ENCODE measurements at regions not wholly inside any gene's neighbourhood (a gene's known extent, or its start where the extent isn't known, plus 50 kb on each side); places are given as distances from the start of the nearest gene placed in this dataset.

DNA sequence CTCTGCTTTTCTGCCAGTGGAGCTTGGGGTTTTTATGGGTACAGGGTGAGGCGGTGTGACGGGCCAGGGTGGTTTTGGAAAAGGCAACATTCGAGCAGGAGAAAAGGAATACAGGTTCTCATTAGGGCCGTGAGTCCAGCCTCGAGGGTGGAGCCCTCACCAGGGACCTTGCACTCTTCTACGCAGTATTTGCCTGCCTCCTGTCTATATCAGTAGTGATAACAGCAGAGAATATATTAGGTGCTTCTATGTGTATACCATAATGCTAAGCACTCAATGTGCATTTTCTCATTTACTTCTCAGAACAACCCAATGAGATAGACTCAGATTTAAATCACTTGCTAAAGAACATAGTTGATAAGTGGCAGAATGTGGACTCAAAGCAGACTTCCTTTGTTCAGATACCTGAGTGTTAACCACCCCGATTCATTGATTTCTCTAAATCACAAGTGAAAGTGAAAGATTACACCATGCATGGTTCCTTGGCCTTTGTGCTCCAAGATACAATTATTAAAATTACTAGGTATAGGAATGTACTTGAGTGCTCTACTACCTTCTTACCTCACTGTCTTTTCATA lies 403.9 kb downstream of the PCDH7 start:
- DNase-seq, result no peak

DNA sequence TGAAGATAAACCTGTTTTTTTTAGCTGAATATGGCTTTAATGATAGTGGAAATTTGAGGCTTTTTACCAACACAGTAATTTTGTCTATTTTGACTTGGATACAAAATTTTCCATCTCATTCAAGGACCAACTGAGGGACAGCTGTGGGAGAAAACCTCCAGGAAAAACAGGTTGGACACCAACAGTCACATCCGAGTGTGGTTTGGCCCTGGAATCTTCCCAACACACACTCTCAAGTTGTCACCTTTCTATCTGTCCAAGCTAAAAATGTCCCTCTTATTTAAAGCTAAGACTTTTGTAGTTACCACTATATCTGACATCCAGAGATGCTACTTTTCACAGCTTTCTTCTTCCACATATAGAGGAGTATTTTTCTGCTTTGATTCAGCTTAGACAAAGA lies 404.9 kb downstream of the PCDH7 start:
- DNase-seq, result no peak

DNA sequence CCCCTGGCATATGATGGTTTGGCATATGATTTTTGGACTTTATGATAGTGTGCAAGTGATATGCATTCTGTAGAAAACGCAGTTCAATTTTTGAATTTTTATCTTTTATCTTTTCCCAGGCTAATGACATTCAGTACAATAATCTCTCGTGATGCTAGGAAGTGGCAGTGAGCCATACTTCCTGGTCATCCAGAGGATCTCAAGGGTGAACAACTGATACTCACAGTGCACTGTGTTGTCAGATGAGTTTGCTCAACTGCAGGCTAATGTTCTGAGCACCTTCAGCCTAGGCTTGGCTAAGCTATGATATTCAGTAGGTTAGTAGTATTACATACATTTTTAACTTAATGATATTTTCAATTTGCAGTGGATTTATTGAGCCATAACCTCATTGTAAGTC lies 405.3 kb downstream of the PCDH7 start:
- DNase-seq, result no peak

DNA sequence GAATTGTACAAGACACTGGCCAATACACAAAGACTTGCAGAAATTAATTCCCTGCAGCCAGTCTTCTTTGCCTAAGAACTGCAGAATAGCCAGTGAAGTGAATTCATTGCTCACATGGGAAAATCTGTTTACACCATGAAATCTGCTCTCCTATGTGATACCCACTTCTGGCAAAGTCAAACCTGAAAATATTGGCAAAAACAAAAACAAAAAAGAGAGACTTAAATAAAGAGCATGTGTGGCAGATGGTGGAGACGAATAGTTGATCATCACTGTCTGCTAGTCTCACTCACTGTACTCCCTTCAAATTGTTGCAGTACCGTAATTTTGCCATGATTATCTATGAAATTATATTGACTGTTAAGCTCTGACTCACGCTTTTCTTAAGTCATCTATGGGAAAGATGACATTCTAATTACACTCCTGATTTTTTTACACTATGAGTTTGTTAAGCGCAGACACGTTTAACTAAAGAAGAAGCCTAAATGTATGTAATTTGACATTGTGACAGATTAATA lies 406.8 kb downstream of the PCDH7 start:
- no peak for DNase-seq

DNA sequence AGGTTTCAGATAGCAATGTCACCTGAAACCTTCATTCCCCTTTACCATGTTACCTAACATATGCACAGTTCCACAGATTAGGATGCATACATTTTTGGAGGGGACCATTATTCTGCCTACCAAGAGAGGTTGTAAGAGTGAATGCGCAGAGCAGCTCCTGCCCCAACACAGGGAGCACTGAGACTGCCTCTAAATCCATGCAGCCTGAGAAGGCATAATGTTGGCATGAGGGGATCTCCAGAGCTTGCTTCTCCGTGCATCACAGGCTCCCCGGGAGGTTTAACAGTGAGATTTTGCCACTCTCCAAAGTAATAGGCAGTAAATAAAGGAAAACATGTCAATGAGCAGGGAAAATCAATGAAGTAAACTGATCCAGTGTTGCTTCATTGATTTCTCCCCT lies 410.8 kb downstream of the PCDH7 start:
- no peak for DNase-seq

DNA sequence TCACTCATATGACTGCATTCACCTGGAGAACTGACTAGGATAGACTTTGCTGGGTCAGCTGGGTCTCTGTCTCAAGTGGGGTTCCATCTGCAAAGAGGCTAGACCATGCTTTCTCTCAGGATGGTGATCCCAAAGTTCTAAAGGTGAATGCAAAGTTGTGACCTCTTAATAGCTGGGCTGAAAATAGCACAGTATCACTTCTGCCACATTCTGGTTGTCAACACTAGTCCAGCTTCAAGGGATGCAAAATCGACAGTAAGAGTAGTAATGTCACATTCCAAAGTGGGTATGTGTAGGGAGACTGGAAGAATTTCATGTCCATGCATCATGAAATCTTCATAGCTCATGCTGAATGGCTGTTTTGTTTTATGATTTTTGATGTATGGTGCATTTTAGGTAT lies 414.6 kb downstream of the PCDH7 start:
- no peak for DNase-seq

DNA sequence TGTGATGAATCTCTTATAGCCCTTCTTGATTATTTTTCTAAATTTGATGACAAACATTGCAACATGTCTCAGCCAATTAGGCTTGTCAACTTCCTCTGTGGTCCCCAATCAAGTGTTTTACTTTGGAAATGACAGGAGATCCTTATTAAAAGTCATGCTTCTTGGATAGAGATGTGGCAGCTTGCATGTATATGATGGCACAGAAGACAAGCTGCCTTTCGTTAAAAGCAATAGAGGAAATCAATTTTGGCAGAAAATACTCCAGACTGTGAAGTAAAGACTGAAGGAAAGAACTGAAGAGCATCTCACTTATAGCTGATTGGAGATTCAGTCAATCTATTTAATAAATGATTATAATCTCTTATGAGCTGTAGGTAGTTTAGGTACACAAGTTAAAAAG lies 419.6 kb downstream of the PCDH7 start:
- DNase-seq, result no peak

DNA sequence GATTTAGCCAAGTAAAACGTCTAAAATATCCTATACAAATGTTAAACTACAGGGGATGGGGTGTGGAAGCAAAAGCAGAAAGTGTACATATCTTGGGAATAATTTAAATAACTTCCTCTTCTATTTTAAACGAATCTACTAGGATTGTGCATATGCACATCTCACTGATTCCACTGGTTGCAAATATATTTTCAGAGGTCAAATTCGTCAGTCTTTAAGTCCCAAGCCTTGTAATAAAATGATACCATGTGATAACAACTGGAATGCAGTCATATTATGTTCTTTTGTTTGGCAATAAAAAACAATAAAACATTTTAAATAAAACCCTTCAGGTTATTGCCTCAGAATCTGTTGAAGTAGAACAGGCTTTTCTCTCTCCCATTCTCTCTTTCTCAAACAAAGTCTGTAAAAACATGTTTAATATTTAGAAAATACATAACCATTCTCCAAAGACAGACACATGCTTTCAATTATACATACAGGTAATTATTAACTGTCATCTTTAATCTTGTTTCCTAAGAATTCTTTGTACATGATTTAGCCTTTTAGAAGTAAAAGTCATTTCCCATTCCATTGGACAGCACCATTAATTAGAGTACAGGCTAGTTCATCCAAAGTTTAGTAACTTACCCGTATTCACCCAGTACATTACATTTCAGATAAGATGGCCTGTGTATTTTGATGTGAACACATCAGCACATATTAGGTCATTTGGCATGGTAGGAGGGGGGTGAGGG lies 421.1 kb downstream of the PCDH7 start:
- no peak for DNase-seq

DNA sequence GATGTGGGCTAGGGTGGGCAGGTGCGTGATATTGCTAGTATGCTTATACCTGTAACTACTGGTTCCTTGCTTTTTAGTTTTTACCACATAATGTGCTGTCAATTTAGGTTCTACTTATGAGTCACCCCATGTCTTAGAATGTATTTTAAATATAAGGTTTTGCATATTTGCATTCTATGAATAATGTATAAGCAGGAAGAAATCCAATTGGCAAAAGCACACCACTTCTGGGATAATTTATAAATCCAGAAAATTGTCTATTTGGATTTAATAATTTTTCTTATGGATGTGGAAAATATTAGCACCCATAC lies 421.6 kb downstream of the PCDH7 start:
- no peak for DNase-seq

DNA sequence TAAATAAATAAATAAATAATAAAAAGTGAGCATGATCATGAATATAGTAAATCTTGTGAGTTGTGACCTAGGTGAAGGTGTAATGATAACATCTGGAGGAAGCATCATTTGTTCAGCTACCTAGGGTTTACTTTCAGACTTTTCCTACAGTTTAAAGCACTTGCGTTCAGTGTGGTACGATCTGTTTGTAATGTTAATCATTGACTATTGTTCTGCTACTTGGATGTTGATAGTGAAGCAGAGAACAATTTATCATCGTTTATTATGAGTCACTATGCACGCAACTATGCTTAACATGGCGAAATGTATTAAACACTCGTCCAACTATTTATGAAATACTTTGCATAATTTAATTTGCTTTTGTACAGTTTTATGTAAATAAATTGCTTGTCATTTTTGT lies 426.2 kb downstream of the PCDH7 start:
- DNase-seq, result no peak

DNA sequence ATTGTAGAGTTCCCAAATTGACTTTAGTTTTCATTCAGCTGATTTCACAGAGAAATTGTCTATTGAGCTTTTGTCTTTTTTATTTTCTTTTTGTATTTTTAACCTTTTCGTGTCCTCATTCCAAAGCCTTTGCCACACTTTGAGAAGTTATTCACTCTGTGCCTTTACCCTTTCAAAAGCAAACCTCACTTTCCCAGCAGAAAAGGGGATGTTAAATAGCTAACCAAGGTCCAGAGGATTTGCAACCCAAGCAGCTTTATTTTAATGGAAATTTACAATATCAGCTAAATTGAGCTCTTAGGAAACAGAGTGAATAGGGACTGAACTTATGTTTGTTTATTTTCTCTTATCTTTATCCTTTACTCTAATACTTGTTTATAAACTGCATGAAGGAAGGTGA lies 428.8 kb downstream of the PCDH7 start:
- DNase-seq, result no peak

DNA sequence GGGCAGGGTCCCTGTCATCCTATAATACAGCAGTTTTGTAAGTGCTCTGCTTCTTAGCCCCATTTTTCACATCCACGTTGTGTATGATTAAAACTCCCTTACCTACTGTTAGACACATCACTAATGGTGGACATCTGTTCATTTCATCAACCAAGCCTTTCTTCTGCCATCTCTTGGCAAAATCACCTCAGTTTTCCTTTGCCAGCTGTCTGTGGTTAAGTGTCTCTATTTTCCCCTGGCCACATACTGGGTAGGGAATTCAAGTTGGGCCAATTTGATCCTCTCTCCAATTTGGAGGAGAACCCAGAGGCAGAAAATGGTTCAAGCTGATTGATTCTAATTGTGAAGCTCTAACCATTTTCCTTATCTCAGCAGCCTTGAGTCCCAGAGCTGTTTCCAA lies 436.1 kb downstream of the PCDH7 start:
- no peak for DNase-seq

DNA sequence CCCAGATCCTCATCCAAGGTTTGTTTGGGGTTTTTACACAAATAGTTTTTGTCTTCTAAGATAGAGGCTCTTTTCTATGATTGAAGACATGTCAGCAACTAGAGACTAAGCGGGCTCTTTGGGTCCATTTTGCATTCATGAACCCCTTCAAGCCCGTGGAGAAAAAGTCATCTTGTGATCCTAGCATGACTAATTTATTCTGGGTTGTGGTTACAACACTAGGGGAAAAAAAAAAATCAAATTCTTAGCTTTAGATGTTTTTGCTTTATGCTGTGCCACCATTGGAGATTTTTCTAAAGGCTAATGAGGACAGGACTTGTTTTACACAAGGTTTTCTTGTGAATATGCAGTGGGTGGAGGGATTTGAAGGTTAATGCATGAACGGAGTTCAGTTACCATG lies 440.0 kb downstream of the PCDH7 start:
- no peak for DNase-seq

DNA sequence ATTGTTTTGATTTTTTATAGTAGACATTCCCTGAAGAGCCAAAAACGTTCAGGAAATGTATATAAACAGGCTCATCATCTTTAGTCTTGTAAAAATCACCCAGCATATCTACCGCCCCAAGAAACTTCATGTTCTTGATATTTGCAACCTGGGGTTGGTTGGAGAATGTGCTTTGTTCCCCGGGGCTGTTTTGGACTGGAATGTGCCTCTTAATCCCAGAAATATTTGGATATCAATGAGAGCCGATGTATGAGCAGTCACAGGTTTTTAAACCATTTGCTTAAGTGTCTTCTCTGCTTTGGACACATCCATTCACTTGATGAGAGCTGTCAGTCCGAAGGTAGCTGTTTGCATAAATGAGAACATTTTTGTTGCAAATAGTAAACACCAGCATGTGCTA lies 449.7 kb downstream of the PCDH7 start:
- no peak for DNase-seq

DNA sequence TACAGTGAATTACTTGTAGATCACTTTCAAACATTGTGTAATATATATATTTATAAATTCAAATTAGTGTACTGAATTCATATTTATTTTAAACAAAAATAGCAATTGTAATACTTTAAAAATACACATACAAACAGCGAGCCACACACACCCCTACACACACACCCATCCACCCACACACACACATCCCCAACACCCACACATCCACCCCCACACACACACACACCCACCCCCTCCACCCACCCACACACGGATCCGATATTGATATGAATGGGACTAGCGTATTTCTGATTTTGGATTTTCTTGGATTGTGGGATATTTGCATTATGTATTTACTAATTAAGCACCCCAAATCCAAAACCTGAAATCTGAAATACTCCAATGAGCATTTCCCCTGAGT lies 451.2 kb downstream of the PCDH7 start:
- DNase-seq, result no peak

DNA sequence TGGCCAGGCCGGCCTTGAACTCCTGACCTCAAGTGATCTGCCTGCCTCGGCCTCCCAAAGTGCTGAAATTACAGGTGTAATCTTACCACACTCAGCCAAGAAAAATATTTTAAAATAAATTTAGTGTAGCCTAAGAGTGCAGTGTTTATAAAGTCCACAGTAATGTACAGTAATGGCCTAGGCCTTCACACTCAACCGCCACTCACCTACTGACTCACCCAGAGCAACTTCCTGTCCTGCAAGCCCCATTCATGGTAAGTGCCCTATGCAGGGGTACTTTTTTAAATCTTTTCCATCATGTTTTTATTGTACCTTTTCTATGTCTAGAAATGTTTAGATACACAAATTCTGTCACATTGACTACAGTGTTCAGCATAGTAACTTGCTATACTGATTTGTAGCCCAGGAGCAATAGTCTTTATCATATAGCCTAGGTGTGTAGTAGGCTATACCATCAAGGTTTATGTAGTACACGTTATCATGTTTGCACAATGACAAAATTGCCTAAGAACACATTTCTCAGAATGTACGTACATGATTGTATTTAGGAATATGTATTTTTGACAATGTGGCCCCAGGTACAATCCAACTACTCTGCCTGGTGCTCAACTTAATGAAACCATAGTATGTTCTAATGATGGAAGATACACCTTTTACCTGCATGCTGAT lies 455.2 kb downstream of the PCDH7 start:
- DNase-seq, result no peak

DNA sequence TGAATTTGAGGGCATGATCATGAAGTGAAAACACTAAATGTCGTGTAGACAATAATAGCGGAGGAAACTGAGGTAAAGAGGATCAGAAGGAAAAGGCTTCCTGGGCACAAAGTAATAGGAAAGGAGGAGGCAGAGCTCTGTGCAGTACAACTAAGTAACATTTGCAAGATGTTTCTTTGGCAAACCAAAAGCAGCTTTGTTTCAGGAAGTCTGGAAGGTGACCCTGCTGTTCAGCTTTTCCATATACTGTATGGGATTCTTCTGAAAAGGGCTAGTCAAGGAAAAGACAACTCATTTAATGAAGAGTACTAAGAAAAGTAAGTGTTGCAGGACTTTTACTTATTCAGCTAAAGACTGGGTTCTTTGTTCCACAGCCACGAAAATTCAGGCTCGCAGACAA lies 463.1 kb downstream of the PCDH7 start:
- no peak for DNase-seq

DNA sequence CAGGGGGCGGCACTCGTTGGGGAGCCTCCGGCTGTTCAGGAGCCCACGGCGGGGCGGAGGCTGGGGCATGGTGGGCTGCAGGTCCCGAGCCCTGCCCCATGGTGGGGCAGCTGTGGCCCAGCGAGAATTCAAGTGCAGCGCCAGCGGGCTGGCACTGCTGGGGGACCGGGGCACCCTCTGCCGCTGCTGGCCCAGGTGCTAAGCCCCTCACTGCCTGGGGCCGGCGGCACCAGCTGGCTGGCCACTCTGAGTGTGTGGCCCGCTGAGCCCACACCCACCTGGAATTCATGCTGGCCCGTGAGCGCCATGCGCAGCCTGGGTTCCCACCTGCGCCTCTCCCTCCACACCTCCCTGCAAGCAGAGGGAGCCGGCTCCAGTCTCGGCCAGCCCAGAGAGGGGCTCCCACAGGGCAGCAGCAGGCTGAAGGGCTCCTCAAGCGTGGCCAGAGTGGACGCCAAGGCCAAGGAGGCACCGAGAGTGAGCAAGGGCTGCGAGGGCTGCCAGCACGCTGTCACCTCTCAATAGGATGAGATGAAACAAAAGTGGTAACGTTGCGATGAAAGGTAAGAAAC lies 464.9 kb downstream of the PCDH7 start:
- DNase-seq, result no peak

DNA sequence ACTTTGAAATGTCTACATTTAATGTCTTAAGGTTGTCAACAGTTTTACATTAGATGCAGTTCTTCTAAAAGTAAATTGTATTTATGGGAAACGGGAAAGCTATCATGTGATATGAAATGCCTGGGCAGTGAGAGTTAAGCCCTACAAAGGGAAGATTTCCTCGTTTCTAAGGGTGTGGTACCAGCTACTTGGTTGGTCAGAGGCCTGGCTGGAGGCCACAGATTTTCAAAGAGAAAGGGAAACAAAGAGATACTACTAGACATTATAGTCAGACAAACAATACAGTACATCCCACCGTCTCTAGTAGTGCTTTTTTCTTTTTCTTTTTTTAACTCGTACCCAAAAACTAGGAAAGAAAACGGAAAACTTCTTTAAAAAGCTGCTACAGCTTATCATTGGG lies 467.8 kb downstream of the PCDH7 start:
- no peak for DNase-seq

DNA sequence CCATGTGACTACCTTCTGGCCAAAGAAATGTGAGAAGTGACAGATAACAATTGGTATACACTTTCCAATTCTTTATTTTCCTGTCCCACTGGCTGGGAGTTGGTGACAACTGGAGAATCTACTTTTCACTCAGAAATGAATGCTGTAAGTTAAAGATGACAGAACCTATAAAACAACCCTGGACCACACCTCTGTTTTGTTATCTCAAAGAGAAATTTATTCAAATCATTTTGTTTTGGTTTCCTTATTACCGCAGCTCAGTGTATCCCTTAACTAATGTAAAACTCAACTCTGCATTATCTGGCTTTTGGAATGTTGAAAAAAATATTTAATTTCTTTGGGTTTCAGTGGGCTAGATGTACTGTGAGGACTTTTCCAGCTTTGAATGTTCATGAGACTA lies 469.8 kb downstream of the PCDH7 start:
- DNase-seq, result no peak

DNA sequence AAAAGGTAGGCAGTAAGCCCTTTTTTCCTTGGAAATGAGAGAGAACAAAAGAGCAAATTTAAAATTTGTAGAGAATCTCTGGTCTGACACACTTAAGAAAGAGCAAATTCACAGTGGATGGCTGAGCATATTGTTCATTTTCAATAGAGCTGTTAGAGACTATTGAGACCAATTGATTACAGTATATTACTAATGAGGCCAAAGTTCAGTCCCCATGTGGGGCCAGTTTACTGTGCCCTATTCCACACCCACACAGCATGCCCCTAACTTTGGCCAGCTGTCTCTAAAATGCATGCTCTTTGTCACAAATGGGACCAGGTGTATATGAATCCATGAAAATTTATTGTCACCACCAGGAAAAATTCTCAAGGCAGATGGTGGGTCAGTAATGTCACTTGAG lies 470.5 kb downstream of the PCDH7 start:
- no peak for DNase-seq

DNA sequence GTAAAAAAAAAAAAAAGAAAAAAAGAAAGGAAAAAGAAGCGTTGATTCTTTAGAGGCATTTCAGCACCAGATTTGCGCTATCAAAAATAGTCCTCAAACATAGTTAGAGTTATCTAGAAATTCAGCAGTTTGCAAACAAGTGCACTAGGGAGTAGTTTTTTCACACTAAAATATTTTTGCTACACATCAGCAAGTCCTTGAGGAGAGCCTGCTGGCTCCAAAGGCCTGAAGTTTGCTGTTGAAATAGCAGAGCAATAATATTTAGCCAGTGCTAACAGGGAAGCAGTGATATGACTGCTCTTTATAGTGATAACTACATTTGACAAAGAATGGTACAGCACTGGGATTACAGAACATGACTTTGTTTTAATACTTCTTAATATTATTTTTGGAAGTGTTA lies 472.2 kb downstream of the PCDH7 start:
- no peak for DNase-seq

DNA sequence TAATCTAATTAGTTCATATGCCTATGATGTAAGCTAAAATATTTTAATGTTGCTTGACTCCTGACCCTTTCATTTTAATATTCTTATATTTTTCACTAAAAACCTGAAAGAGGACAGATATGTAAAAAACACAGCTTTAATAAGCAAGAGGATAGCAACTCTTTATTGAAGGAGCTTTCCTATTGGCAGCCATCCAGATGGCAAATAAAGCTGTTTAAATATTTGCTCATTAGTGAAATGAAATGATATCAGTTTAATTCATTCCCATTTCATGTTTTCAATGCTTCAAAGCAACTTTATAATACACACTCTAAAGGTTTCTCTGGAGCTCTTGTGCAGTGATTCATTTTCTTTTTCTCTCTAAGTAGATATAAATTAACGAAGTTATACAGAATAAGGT lies 473.4 kb downstream of the PCDH7 start:
- no peak for DNase-seq

DNA sequence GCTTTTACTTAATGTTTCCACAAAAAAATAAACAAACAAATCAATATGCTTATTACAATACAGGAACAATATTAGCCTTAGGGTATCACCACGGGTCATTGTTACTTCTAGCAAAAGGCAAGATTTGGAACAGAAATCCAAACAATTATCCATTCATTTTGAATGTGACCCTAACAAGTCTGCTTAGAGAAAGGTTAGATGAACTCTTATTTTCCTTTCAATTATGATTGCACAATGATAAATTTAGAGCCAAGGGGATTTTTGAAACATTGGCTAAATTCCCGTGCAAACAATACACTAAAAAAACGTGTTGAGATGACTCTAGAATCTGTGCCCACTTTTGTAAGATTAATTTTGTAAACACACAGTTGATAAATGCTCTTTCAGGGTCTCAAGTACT lies 474.7 kb downstream of the PCDH7 start:
- no peak for DNase-seq

All from islet precursor cell (in vitro differentiated cells).